Type B pancreatic cell (in vitro differentiated cells): ENCODE measurements at regions not wholly inside any gene's neighbourhood (a gene's known extent, or its start where the extent isn't known, plus 50 kb on each side); places are given as distances from the start of the nearest gene placed in this dataset.

ENCODE experiments used
- DNase-seq: peaks from one replicate; pipeline ENCODE4 v3.0.0; 2021; ENCODE audit warnings: mixed read lengths; ENCODE audit not compliant: unreplicated experiment; ENCODE audit errors: extremely low spot score
- H3K27ac Mint-ChIP-seq: 2 replicates; pipeline ENCODE4 v1.8.0; 2021; ENCODE audit warnings: mild to moderate bottlenecking, mixed read lengths
- H3K27me3 Mint-ChIP-seq: 2 replicates; pipeline ENCODE4 v1.8.0; 2021; ENCODE audit warnings: mixed read lengths
- H3K36me3 Mint-ChIP-seq: 2 replicates; pipeline ENCODE4 v1.8.0; 2021; ENCODE audit warnings: mixed read lengths
- H3K4me1 Mint-ChIP-seq: one replicate; pipeline ENCODE4 v1.8.0; 2021; ENCODE audit warnings: mixed read lengths; ENCODE audit not compliant: unreplicated experiment
- H3K4me3 Mint-ChIP-seq: 2 replicates; pipeline ENCODE4 v1.8.0; 2021; ENCODE audit warnings: mild to moderate bottlenecking, mixed read lengths
- H3K9me3 Mint-ChIP-seq: 2 replicates; pipeline ENCODE4 v1.8.0; 2021; ENCODE audit warnings: mixed read lengths
- TF ChIP-seq, protein P1 (sequence below): fragments of 200-600 bp; sonication (generic); conservative IDR thresholded peaks from 2 replicates; pipeline ENCODE4 v1.5.0; 2021; ENCODE audit warnings: antibody characterized with exemption, mild to moderate bottlenecking

GRCh38 chr5:54832858-54833257 lies 152.5 kb downstream of the ESM1 start:
- Mint-ChIP-seq H3K4me3 (no peak overlapping the region), H3K9me3 (no peaks in the 10 kb centered on the region), H3K36me3 (no peaks in the 10 kb centered on the region), H3K27me3 (no peaks in the 10 kb centered on the region), H3K27ac (no peak overlapping the region), H3K4me1 (peaks cover 11% of the 10 kb centered on the region)
- DNase-seq, result no peak
- TF ChIP-seq, protein P1, sequence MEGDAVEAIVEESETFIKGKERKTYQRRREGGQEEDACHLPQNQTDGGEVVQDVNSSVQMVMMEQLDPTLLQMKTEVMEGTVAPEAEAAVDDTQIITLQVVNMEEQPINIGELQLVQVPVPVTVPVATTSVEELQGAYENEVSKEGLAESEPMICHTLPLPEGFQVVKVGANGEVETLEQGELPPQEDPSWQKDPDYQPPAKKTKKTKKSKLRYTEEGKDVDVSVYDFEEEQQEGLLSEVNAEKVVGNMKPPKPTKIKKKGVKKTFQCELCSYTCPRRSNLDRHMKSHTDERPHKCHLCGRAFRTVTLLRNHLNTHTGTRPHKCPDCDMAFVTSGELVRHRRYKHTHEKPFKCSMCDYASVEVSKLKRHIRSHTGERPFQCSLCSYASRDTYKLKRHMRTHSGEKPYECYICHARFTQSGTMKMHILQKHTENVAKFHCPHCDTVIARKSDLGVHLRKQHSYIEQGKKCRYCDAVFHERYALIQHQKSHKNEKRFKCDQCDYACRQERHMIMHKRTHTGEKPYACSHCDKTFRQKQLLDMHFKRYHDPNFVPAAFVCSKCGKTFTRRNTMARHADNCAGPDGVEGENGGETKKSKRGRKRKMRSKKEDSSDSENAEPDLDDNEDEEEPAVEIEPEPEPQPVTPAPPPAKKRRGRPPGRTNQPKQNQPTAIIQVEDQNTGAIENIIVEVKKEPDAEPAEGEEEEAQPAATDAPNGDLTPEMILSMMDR, result no peak

DNA sequence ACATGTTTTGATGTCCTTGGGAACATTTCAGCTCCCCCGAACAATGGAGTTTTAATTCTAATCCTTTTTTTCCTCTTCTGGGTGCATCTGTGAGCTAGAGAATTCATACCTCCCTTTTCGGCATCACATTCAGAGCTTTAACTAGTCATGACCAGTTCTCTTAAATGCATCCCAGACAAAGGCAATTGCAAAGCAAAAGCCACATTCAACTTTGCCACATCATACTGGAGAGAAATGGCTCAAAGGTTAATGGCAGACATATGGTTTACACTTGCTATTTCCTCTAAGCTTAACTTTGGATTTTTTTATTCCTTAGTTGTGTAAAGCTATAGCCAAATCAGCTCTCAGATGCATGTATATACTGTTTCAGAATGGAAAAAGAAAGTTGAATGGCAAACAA lies 153.3 kb downstream of the ESM1 start:
- TF ChIP-seq, protein P1, result no peak
- no peak overlapping the region for H3K4me3 Mint-ChIP-seq
- no peaks in the 10 kb centered on the region for H3K36me3 Mint-ChIP-seq
- H3K9me3 Mint-ChIP-seq, result peaks cover 3% of the 10 kb centered on the region
- H3K27me3 Mint-ChIP-seq, result no peaks in the 10 kb centered on the region
- DNase-seq, result no peak
- no peak overlapping the region for H3K27ac Mint-ChIP-seq
- H3K4me1 Mint-ChIP-seq, result peaks cover 10% of the 10 kb centered on the region

DNA sequence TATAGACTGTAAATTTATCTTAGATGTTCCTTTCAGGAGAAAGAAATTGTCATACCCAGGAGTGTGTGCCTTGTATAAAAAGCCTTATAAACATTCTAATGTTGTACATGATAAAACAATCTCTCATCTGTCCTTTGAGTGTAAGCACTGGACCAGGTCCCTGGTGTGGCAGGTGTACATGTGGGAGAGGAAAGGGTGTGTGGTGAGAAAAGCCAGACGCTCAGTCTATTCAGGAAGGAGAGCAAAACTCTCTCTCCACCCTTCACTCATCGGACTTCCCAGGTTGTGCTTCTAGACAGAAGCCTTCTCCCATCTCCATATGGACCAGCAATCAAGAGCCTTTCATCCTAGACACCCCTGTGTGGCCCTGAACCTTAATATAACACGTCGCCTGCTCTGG lies 154.2 kb downstream of the ESM1 start:
- H3K36me3 Mint-ChIP-seq, result no peaks in the 10 kb centered on the region
- peaks cover 10% of the 10 kb centered on the region for H3K4me1 Mint-ChIP-seq
- H3K4me3 Mint-ChIP-seq, result no peak overlapping the region
- DNase-seq, result no peak
- H3K9me3 Mint-ChIP-seq, result peaks cover 6% of the 10 kb centered on the region
- no peak overlapping the region for H3K27ac Mint-ChIP-seq
- TF ChIP-seq, protein P1, result no peak
- no peaks in the 10 kb centered on the region for H3K27me3 Mint-ChIP-seq

GRCh38 chr5:54829676-54830535 lies 155.5 kb downstream of the ESM1 start:
- Mint-ChIP-seq H3K4me1 (peaks cover 10% of the 10 kb centered on the region), H3K27me3 (no peaks in the 10 kb centered on the region), H3K4me3 (no peak overlapping the region), H3K9me3 (peaks cover 6% of the 10 kb centered on the region), H3K36me3 (no peaks in the 10 kb centered on the region), H3K27ac (no peak overlapping the region)
- no peak for DNase-seq
- TF ChIP-seq, protein P1, result no peak

GRCh38 chr5:54829102-54829501 lies 156.3 kb downstream of the ESM1 start:
- TF ChIP-seq, protein P1, result no peak
- no peaks in the 10 kb centered on the region for H3K27me3 Mint-ChIP-seq
- no peak overlapping the region for H3K4me3 Mint-ChIP-seq
- H3K27ac Mint-ChIP-seq, result no peak overlapping the region
- peaks cover 6% of the 10 kb centered on the region for H3K9me3 Mint-ChIP-seq
- H3K4me1 Mint-ChIP-seq, result peaks cover 10% of the 10 kb centered on the region
- no peaks in the 10 kb centered on the region for H3K36me3 Mint-ChIP-seq
- DNase-seq, result no peak
